ENCODE measurements at regions not wholly inside any gene's neighbourhood (a gene's known extent, or its start where the extent isn't known, plus 50 kb on each side); places are given as distances from the start of the nearest gene placed in this dataset.

GRCh38 chr11:72519220-72519881, 85.0 kb upstream of the CLPB start:
- no peak overlapping the region for H3K4me3 ChIP-seq (ENCODE audit: low read depth, poor library complexity, severe bottlenecking)
- TF ChIP-seq POLR2A (IDR thresholded peaks at IDR 0.05) (no peak), CTCF (IDR thresholded peaks at IDR 0.05) (no peak)
- no peak for DNase-seq (ENCODE audit: low spot score in 2 of 2)
- 29 to 44% methylated on average over 8 of the region's 8 CpGs for WGBS, 2 donors
- intact Hi-C loops (cut with DNase I; ENCODE audit: low total_unique reads): no loop called here

- DNase-seq (ENCODE audit: low spot score in 2 of 2): no peak
- 84 to 89% methylated on average over 3 of the region's 3 CpGs for WGBS, 2 donors
- intact Hi-C loops (cut with DNase I; ENCODE audit: low total_unique reads): no loop called here
- no peak overlapping the region for H3K4me3 ChIP-seq (ENCODE audit: low read depth, poor library complexity, severe bottlenecking)
- TF ChIP-seq POLR2A (IDR thresholded peaks at IDR 0.05) (no peak), CTCF (IDR thresholded peaks at IDR 0.05) (no peak)
Observed at GRCh38 chr11:72514331-72514730, 80.0 kb upstream of the CLPB start.

- TF ChIP-seq CTCF (IDR thresholded peaks at IDR 0.05): no peak
- TF ChIP-seq POLR2A (IDR thresholded peaks at IDR 0.05): no peak
- no peak for DNase-seq (ENCODE audit: low spot score in 2 of 2)
- WGBS, 2 donors: 93% methylated on average over 1 of the region's 1 CpG
- H3K4me3 ChIP-seq (ENCODE audit: low read depth, poor library complexity, severe bottlenecking): no peak overlapping the region
- intact Hi-C loops (cut with DNase I; ENCODE audit: low total_unique reads): no loop called here
Observed at GRCh38 chr11:72513411-72513810, 79.1 kb upstream of the CLPB start.

DNA sequence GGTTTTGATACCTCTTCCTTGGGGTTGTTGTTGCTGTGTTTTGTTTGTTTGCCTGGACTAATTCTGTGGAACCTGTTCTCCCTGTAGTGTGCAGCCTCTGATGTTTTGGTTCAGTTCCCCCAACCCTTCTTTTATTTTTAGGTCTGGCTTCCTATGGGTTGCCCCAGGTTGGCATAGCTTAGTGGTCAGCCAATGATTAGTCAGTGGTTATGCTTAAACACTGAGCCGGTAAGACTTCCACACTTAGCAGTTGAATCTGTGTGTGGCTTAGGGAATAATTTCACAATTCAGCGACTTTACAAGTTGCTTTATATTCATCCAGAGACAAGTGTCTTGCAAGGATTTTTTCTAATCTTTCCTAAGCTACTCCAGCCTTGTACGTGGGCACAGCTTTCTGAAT, 78.6 kb upstream of the CLPB start:
- intact Hi-C loops (cut with DNase I; ENCODE audit: low total_unique reads): no loop called here
- DNase-seq (ENCODE audit: low spot score in 2 of 2): no peak
- H3K4me3 ChIP-seq (ENCODE audit: low read depth, poor library complexity, severe bottlenecking): no peak overlapping the region
- no peak for TF ChIP-seq CTCF (IDR thresholded peaks at IDR 0.05)
- TF ChIP-seq POLR2A (IDR thresholded peaks at IDR 0.05): no peak
- 83 to 94% methylated on average over 3 of the region's 3 CpGs for WGBS, 2 donors

DNA sequence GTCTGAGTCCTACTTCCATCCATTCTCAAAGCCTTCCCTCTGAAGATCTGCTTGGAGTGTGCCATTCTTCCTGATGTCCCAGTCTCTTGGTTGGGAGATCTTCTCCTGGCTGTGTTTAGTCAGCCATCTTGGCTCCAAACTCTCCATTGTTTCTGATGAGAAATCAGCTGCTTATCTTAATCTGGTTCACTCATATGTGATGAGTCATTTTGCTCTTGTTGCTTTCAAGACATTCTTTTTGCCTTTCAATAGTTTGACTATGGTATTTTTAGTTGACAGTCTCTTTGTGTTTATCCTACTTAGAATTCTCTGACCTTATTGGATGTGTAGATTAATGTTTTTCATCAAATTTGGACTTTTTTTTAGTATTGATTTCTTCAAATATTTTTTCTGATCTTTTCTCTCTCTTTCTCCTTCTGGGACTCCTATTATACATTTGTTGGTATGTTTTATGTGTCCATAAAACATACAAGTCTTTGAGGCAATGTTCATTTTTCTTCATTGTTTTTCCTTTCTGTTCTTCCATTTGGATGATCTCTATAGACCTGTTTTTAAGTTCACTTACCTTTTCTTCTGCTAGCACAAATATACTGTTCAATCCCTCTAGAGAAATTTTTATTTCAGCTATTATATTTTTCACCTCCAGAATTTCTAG, 77.2 kb upstream of the CLPB start:
- TF ChIP-seq CTCF (IDR thresholded peaks at IDR 0.05): no peak
- TF ChIP-seq POLR2A (IDR thresholded peaks at IDR 0.05): no peak
- intact Hi-C loops (cut with DNase I; ENCODE audit: low total_unique reads): no loop called here
- H3K4me3 ChIP-seq (ENCODE audit: low read depth, poor library complexity, severe bottlenecking): no peak overlapping the region
- no peak for DNase-seq (ENCODE audit: low spot score in 2 of 2)

DNA sequence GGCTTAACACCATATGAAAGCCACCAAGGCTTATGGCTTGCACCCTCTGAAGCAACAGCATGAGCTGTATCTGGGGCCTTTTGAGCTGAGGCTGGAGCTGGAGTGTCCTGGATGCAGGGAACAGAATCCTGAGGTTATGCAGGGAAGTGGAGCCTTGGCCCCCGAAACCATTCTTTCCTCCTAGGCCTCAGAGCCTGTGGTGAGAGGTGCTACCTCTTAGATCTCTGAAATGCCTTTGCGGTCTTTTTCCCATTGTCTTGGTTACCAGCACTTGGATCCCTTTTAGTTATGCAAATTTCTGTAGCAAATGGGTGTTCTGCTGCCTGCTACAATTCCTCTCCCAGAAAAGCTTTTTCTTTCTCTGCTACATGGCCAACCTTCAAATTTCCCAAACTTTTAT, 72.7 kb upstream of the CLPB start:
- no peak for DNase-seq (ENCODE audit: low spot score in 2 of 2)
- TF ChIP-seq POLR2A (IDR thresholded peaks at IDR 0.05) (no peak), CTCF (IDR thresholded peaks at IDR 0.05) (no peak)
- H3K4me3 ChIP-seq (ENCODE audit: low read depth, poor library complexity, severe bottlenecking): no peak overlapping the region
- WGBS, 2 donors: 94 to 96% methylated on average over 2 of the region's 2 CpGs
- intact Hi-C loops (cut with DNase I; ENCODE audit: low total_unique reads): no loop called here

Measured in lower leg skin (tissue), 4 donors.